Stimulated activated CD8-positive, alpha-beta memory T cell treated with anti-CD3 and anti-CD28 coated beads, Interleukin-12 subunit alpha, Interleukin-12 subunit beta, amount 100 ng/mL, for 24 hours (primary cell): ENCODE measurements at regions not wholly inside any gene's neighbourhood (a gene's known extent, or its start where the extent isn't known, plus 50 kb on each side); places are given as distances from the start of the nearest gene placed in this dataset.
"Not testable (repeated sequence)": the region's sequence is repeated elsewhere in the genome, so short reads cannot be mapped to it uniquely, and the experiment has no call there.

ENCODE experiments used
- DNase-seq: peaks from one replicate; pipeline ENCODE4 v3.0.0-alpha.2; 2020; ENCODE audit errors: extremely low read depth

GRCh38 chr1:610538-610937, 75.9 kb downstream of the OR4F16 start:
- DNase-seq: not testable (repeated sequence)

DNA sequence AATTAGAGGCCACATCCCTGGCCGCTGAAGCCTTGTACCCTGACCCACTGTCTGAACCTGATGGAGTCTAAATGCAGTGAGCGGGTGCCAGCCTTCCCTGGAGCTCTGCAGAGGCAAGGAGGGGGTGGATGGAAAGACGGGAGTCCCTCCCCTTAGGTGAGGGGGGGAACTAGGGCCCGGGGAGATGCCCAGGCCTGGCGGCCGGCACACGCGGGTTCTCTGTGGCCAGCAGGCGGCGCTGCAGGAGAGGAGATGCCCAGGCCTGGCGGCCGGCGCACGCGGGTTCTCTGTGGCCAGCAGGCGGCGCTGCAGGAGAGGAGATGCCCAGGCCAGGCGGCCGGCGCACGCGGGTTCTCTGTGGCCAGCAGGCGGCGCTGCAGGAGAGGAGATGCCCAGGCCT, 77.3 kb downstream of the OR4F16 start:
- DNase-seq: not testable (repeated sequence)

GRCh38 chr1:605279-605678, 81.2 kb downstream of the OR4F16 start:
- not testable (repeated sequence) for DNase-seq

- not testable (repeated sequence) for DNase-seq
These were observed 98.2 kb downstream of the OR4F16 start for GRCh38 chr1:588211-588610.

DNA sequence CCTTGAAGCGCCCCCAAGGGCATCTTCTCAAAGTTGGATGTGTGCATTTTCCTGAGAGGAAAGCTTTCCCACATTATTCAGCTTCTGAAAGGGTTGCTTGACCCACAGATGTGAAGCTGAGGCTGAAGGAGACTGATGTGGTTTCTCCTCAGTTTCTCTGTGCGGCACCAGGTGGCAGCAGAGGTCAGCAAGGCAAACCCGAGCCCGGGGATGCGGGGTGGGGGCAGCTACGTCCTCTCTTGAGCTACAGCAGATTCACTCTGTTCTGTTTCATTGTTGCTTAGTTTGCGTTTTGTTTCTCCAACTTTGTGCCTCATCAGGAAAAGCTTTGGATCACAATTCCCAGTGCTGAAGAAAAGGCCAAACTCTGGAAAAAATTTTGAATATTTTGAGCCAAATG, 100.5 kb downstream of the OR4F16 start:
- DNase-seq: peak; percentile 37
